GM12865 (cell line): ENCODE measurements at regions not wholly inside any gene's neighbourhood (a gene's known extent, or its start where the extent isn't known, plus 50 kb on each side); places are given as distances from the start of the nearest gene placed in this dataset.

Experiments used
- DNase-seq: peaks from one replicate; pipeline ENCODE4 v3.0.0; 2010; ENCODE audit warnings: low read depth
- H3K4me3 ChIP-seq: 2 replicates; pipeline ENCODE4 v1.5.1; 2011; ENCODE audit warnings: mild to moderate bottlenecking, low read depth, low read length, control low read depth
- CTCF ChIP-seq: IDR thresholded peaks from 2 replicates; pipeline ENCODE4 v1.5.1; 2011; ENCODE audit warnings: low read length, control low read depth, low read depth, inconsistent platforms; ENCODE audit not compliant: insufficient read depth; ENCODE audit errors: missing control alignments

GRCh38 chr15:81856634-81857026 is 189.2 kb downstream of the MEX3B start:
- no peak overlapping the region for H3K4me3 ChIP-seq
- no peak for TF ChIP-seq CTCF
- no peak for DNase-seq

GRCh38 chr15:81856001-81856633 is 189.7 kb downstream of the MEX3B start:
- no peak for DNase-seq
- no peak overlapping the region for H3K4me3 ChIP-seq
- no peak for TF ChIP-seq CTCF

- peak; percentile 31 for DNase-seq
- no peak for TF ChIP-seq CTCF
- H3K4me3 ChIP-seq, result no peak overlapping the region
These were observed 192.6 kb downstream of the MEX3B start for GRCh38 chr15:81853150-81853748.

- no peak overlapping the region for H3K4me3 ChIP-seq
- TF ChIP-seq CTCF, result no peak
These were observed 193.2 kb downstream of the MEX3B start for GRCh38 chr15:81852411-81853149.

GRCh38 chr15:81851757-81852156 is 194.1 kb downstream of the MEX3B start:
- no peak overlapping the region for H3K4me3 ChIP-seq
- no peak for DNase-seq
- TF ChIP-seq CTCF, result no peak

More at GRCh38 chr15:81852411-81853149, 193.2 kb downstream of the MEX3B start:
- DNase-seq, result no peak

- H3K4me3 ChIP-seq, result no peak overlapping the region
- no peak for TF ChIP-seq CTCF
- peak; percentile 8 for DNase-seq
These were observed 194.5 kb downstream of the MEX3B start for GRCh38 chr15:81851325-81851724.

GRCh38 chr15:81849289-81849688 is 196.5 kb downstream of the MEX3B start:
- DNase-seq, result no peak
- no peak for TF ChIP-seq CTCF
- no peak overlapping the region for H3K4me3 ChIP-seq
